RPMI7951 (cell line): ENCODE measurements at regions not wholly inside any gene's neighbourhood (a gene's known extent, or its start where the extent isn't known, plus 50 kb on each side); places are given as distances from the start of the nearest gene placed in this dataset.
"Not testable (repeated sequence)": the region's sequence is repeated elsewhere in the genome, so short reads cannot be mapped to it uniquely, and the experiment has no call there.

Experiments used
- DNase-seq: peaks from one replicate; pipeline ENCODE4 v3.0.0-alpha.2; 2012; ENCODE audit warnings: low read depth

DNA sequence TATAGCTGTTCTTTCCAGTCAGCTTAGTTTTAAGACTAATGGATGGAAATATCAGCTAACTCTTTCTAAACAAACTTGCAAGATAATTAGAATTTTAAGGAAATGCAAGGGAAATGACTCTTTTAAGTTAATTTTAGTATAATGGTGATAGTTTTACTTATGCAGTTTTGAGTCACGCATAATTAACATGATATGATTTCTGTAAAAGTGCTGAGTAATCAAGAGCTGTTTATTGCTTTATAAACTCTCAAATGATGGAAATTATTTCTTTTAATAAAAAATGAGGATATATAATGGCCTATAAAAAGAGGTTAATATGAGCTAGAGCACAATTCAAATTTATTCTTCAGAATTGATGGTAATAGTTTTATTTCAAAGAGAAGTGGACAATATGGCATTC, 385.9 kb downstream of the GLUD2 start:
- DNase-seq = no peak

DNA sequence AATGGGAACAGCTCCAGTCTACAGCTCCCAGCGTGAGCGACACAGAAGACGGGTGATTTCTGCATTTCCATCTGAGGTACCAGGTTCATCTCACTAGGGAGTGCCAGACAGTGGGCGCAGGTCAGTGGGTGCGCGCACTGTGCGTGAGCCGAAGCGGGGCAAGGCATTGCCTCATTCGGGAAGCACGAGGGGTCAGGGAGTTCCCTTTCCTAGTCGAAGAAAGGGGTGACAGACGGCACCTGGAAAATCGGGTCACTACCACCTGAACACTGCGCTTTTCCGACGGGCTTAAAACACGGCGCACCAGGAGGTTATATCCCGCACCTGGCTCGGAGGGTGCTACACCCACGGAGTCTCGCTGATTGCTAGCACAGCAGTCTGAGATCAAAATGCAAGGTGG, 390.3 kb downstream of the GLUD2 start:
- DNase-seq = not testable (repeated sequence)

DNA sequence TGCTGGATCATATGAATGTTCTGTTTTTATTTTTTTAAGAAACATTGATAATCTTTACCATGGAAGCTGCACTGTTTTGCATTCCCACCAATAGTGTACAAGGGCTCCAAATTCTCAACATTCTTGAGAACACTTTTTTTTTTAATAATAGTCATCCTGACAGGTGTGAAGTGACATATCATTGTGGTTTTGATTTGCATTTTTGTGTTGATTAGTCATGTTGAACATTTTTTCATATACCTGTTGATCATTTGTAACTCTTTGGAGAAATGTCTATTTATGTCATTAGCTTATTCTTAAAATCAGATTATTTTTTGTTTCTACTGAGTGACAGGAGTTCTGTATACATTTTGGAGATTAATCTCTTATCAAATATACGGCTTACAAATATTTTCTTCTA, 408.5 kb downstream of the GLUD2 start:
- DNase-seq = no peak

DNA sequence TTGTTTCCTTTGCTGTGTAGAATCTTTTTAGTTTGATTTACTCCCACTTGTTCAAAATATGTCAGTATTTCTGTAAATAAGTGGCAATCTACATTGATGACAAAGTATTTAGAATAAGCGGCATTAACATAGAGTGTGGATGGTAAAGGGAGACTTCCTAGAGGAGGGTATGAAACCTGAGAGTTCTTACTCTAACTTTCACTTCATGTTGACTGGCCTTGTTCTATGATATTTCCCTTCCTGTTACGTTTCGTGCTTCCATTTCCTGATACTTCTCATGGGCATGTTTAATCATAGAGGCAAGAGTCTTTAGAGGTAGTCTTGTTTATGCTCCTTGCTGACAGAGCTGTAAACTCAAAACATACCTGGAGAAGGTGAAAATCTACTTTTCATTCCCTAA, 408.9 kb downstream of the GLUD2 start:
- DNase-seq = no peak

- DNase-seq = no peak
These were observed 409.7 kb downstream of the GLUD2 start for GRCh38 chrX:121457096-121457495.

- DNase-seq = no peak
These were observed 432.0 kb downstream of the GLUD2 start for GRCh38 chrX:121479406-121479805.

- DNase-seq = no peak
These were observed 449.6 kb downstream of the GLUD2 start for GRCh38 chrX:121496966-121497365.

- no peak for DNase-seq
These were observed 456.7 kb downstream of the GLUD2 start for GRCh38 chrX:121504153-121504552.

GRCh38 chrX:121546317-121546716, 498.9 kb downstream of the GLUD2 start:
- no peak for DNase-seq

DNA sequence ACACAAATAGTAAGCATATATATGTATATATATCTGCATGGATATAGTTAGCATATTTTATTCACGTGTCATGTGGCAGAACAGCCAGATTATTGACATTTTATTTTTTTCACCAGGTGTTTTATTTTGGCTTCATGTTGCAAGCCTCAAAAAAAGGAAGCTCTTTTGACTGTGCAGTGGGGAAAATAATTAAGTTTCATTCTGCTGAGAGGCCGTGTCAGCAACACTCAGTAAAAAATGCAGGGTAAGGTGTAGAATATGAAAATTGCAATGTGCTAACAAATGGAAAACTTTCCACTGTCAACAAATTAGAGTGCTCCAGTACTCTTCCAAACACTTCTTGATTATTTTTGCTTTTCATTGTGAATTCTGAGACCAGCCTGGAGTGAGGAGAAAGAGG, 511.5 kb downstream of the GLUD2 start:
- DNase-seq = no peak

GRCh38 chrX:121562616-121563015, 515.2 kb downstream of the GLUD2 start:
- DNase-seq = no peak

- no peak for DNase-seq
These were observed 522.2 kb downstream of the GLUD2 start for GRCh38 chrX:121569609-121570008.

DNA sequence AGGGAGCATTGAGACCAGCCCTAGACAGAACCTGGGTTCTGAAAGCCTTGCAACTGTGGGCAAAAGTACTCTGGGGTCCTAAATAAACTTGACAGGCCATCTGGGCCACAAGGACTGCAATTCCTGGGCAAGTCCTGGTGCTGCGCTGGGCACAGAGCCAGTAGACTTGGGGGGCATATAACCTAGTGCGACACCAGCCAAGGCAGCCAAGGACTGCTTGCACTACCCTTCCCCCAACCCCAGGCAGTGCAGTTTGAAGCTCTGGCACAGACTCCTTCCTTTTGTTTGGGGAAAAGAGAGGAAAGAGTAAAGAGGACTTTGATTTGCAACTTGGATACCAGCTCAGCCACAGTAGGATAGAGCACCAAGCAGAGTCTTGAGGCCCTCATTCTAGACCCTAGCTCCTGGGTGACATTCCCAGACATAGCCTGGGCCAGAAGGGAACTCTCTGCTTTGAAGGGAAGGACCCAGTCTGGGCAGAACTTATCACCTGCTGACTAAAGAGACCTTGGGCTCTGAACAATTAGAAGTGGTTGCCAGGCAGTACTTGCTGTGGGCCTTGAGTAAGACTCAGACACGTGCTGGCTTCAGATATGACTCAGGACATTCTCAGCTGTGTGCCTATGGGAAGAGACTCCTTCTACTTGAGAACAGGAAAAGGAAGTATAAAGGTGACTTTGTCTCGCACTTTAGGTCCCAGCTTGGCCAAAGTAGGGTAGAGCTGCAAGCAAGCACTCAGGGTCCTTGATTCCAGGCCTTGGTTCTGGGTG, 522.8 kb downstream of the GLUD2 start:
- peak; percentile 0 for DNase-seq

- no peak for DNase-seq
These were observed 523.9 kb downstream of the GLUD2 start for GRCh38 chrX:121571333-121571732.

DNA sequence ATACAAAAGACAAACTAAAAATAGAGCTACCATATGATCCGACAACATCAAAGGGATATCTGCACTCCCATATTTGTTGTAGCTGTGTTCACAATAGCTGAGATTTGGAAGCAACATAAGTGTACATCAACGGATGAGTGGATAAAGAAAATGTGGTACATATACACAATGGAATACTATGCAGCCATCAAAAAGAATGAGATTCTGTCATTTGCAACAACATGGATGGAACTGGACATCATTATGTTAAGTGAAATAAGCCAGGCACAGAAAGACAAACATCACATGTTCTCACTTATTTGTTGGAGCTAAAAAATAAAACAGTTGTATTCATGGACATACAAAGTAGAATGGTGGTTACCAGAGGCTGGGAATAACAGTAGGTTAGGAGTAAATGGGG, 527.0 kb downstream of the GLUD2 start:
- not testable (repeated sequence) for DNase-seq

DNA sequence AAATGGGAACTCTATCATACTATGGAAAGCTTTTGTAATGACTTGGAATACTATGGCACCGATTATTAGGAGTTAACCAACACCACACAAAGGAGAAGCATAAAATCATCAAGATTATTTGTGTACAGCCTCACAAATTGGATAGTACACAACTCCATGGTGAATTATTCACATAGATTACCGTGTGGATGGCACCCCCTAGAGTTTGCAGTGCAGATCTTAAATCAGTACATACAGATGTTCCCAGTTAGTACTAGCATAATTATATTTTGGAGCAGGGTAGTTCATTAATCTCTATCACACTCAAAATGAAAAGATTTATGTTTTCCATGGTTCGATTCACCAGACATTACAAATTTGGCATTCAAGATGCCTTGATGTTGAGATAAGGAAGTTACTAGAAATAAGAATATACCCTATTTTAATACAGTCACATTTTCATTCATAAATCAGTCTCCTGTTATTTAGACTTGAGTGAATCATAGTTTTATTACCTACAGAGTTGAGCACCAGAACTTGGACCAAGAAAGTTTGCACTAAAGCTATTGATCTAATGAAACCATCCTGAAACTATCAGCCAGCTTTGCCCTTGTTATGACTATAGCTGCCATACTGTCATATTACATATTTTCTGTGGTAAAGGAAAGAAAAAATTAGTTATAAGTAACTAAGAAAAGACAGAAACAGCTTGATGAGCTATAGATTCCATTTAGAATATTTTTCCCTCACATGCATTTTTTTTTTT, 531.8 kb downstream of the GLUD2 start:
- peak; percentile 5 for DNase-seq

GRCh38 chrX:121581885-121582284, 534.5 kb downstream of the GLUD2 start:
- peak; percentile 24 for DNase-seq

DNA sequence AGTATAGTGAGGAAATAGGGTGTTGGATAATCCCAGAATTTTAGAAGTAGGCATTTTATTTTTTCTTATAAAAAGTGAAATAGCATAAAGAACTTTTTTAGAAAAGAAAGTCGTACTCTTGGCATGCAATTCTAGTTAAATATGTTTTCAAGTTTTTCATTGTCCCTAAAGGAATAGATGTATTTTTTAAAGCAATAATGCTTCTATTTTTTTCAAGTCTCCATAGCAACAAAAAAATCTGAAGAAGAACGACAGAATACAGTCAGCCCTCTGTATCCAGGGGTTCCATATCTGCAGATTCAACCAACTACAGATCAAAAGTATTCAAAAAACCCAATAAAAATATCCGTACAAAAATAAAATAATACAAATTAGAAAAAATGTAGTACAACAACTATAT, 538.2 kb downstream of the GLUD2 start:
- DNase-seq = no peak

- no peak for DNase-seq
These were observed 545.5 kb downstream of the GLUD2 start for GRCh38 chrX:121592884-121593283.

DNA sequence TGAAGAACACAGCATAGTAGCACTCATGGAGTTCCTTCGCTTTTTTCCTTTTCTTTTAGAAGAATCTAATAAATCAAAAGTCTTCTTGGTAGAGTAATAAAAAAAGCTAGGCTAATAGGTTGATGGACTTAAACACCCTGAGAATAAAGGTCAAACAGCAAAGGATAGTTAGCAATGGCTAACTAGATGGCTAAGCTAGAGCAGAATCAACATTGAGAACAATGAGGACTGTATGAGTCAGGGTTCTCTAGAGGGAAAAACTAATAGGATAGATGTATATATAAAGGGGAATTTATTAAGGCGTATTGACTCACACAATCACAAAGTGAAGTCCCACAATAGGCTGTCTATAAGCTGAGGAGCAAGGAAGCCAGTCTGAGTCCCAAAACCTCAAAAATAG, 550.9 kb downstream of the GLUD2 start:
- no peak for DNase-seq

GRCh38 chrX:121635141-121635540, 587.7 kb downstream of the GLUD2 start:
- peak; percentile 46 for DNase-seq

DNA sequence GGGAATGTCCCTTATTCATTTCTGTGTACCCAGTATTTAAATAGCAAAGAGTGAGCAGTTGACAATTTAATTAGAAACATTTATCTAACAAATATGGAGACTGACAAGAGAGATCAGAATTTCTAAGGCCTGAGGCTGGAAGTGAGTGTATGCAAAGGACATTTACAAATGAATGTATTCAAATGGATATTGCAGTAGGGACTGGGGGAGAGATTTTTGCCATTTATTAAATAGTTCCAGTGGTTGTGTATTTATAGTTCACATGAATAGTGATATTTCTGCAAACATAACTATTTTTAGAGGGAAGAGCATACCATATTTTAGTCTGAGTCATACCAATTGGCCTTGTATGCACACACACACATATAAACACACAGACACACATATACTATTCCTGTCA, 592.4 kb downstream of the GLUD2 start:
- no peak for DNase-seq

- peak; percentile 82 for DNase-seq
These were observed 594.1 kb downstream of the GLUD2 start for GRCh38 chrX:121641560-121641959.
